GM12891 (cell line): ENCODE measurements at regions not wholly inside any gene's neighbourhood (a gene's known extent, or its start where the extent isn't known, plus 50 kb on each side); places are given as distances from the start of the nearest gene placed in this dataset.
"Not testable (repeated sequence)": the region's sequence is repeated elsewhere in the genome, so short reads cannot be mapped to it uniquely, and the experiment has no call there.

ENCODE experiments used
- DNase-seq: peaks from one replicate; pipeline ENCODE4 v3.0.0; 2011; ENCODE audit warnings: low spot score; ENCODE audit not compliant: insufficient read length
- FAIRE-seq: peaks from 2 replicates; lab custom pipeline; 2011; peaks lifted over from hg19 to GRCh38; lab: Jason Lieb, UNC
- PAX5 ChIP-seq: IDR thresholded peaks from 2 replicates; pipeline ENCODE4 v1.6.1; 2011; ENCODE audit warnings: low read length, moderate library complexity, mild to moderate bottlenecking; ENCODE audit not compliant: insufficient read depth, severe bottlenecking
- POLR2A ChIP-seq: IDR thresholded peaks from 2 replicates; pipeline ENCODE4 v1.6.1; 2011; ENCODE audit warnings: low read depth, low read length, control low read depth
- POLR2AphosphoS5 ChIP-seq: IDR thresholded peaks from 2 replicates; pipeline ENCODE4 v1.6.1; 2011; ENCODE audit warnings: low read depth, low read length, control low read depth
- POU2F2 ChIP-seq: IDR thresholded peaks from 2 replicates; pipeline ENCODE4 v1.6.1; 2011; ENCODE audit warnings: low read depth, mild to moderate bottlenecking, control low read depth, low read length, moderate library complexity
- SPI1 ChIP-seq: IDR thresholded peaks from 2 replicates; pipeline ENCODE4 v1.6.1; 2011; ENCODE audit warnings: low read depth, low read length, control low read depth
- TAF1 ChIP-seq: IDR thresholded peaks from 2 replicates; pipeline ENCODE4 v1.6.1; 2011; ENCODE audit warnings: low read depth, low read length, control low read depth

DNA sequence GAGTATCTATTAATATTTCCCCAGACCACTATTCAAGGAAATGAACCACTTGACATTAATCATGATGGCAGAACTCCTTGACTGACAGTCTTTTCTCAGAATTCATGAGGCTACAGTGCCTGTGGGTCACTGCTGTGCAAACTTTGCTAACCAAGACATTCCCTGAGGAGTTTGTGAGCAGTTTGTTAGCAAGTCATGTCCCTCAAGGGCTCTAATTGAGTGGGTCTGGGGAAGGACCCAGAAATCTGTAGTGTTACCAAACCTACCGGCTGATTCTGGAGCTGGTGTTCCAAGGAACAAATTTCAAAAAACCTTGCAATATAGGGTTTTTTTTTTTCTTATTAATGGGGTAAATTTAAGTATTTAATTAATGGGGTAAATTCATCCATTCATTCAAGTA lies 103.2 kb upstream of the VANGL1 start:
- no peak for FAIRE-seq
- no peak for DNase-seq
- TF ChIP-seq POU2F2, result no peak
- no peak for TF ChIP-seq POLR2AphosphoS5
- TF ChIP-seq SPI1, result no peak
- no peak for TF ChIP-seq TAF1
- TF ChIP-seq PAX5, result no peak
- TF ChIP-seq POLR2A, result no peak

DNA sequence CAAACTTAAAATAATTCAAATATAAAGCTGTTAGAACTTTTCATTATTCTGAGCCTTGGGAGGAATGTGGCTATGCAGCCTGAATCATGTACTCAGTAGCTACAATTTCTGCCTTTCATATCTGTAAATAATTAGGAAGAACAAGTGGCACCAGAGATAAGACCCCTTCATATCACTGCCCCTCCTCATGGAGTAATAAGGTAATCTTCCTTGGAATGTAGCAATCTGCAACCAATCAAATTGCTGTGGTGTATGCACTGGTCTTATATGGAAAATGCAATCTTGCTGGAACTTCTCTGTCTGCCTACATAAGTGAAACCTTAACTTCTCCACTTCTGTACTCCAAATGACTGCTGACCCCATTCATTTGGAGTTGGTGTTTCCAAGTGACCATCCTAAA lies 104.4 kb upstream of the VANGL1 start:
- DNase-seq (no peak), FAIRE-seq (no peak)

DNA sequence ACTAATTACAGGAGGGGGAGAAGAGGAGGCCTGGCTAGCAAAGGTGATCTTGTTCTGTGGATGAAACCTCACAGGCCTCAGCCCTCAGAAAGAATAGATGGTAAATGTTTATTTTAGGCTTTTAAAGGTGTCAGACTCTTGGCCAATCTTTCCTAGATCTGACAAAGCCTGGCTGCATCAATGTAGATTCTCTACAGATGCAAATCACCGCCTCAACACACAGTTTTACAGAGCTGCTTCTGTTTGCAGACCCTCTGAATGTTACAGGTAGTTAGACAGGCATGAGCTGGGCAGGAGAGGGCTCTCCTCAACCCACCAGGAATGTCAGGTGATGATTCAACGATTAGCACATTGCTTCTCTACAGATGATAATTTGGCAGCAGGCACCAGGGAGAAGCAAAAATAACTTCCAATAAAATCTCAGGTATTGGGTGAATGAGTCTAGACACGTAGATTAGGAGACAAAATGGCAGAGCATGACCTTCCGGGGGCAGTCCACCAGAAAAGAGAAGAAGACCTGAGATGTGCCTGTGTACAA lies 105.4 kb upstream of the VANGL1 start:
- FAIRE-seq, result no peak
- TF ChIP-seq POU2F2, result no peak
- TF ChIP-seq POLR2AphosphoS5, result no peak
- TF ChIP-seq TAF1, result no peak
- TF ChIP-seq POLR2A, result no peak
- no peak for TF ChIP-seq SPI1
- TF ChIP-seq PAX5, result no peak
- no peak for DNase-seq

More for the DNA sequence above, 104.4 kb upstream of the VANGL1 start:
- no peak for TF ChIP-seq TAF1
- TF ChIP-seq SPI1, result no peak
- TF ChIP-seq POLR2AphosphoS5, result no peak
- TF ChIP-seq POU2F2, result no peak
- TF ChIP-seq POLR2A, result no peak
- no peak for TF ChIP-seq PAX5

DNA sequence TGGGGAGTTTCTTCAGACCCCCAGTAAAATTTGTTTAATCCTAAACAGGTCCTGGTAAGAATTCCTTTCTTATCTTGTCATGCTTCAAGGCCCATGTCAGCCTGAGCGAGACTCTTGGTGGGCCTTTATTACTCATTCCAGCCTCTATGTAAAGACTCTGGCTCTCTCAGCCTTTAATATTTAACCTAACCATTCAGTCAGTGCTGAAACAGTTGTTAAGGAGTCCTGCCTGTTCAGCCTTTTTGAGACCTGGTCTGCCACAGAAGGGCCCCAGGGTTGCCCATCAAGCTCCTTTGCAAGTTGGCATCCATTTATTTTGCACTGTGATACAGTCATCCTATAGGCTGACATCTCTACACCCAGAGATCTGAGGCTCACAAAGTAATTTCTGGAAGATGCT lies 107.7 kb upstream of the VANGL1 start:
- no peak for FAIRE-seq
- DNase-seq, result no peak
- TF ChIP-seq POLR2A (no peak), PAX5 (no peak), SPI1 (no peak), POLR2AphosphoS5 (no peak), POU2F2 (no peak), TAF1 (no peak)

DNA sequence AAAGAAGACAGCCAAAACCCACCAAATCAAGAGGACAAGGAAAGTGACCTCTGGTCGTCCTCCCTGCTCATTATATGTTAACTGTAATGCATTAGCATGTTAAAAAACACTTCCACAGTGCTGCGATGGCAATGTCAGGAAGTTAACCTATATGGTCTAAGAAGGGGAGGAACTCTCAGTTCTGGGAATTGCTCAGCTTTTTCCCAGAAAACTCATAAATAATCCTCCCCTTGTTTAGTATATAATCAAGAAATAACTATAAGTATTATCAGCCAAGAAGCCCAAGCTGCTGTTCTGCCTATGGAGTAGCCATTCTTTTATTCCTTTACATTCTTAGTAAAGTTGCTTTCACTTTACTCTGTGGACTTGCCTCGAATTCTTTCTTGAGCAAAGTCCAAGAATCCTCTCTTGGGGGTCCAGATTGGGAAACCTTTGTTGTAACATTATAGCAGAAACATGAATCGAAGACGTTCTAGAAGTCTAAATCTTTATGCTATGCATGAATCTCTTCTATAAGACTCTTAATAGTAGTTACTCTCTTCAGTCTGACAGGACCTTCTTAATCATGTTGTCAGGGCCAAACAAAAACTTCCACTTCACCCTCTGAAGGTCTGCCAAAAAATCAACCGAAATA lies 110.0 kb upstream of the VANGL1 start:
- FAIRE-seq (no peak), DNase-seq (no peak)
- no peak for TF ChIP-seq SPI1
- TF ChIP-seq TAF1, result no peak
- no peak for TF ChIP-seq POLR2AphosphoS5
- TF ChIP-seq PAX5, result no peak
- TF ChIP-seq POLR2A, result no peak
- TF ChIP-seq POU2F2, result no peak

DNA sequence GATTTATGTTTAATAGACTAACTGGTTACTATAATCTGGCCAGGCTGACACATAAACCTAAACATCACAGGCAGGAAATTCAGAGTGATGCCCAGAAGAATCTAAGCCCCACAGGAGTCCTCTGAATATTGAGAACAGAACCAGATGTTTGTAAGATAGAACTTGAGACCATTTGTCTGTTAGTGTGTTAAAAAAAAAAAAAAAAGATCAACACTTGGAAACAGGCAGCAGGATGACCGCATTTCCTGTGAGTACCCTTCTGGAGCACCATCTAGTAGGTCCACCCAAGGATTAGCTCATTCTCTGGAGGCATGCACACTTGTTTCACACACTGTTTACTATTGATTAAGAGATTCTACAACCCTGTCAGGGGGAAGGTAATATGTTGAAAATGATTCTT lies 111.4 kb upstream of the VANGL1 start:
- FAIRE-seq, result no peak
- no peak for TF ChIP-seq POLR2A
- TF ChIP-seq POLR2AphosphoS5, result no peak
- TF ChIP-seq PAX5, result no peak
- TF ChIP-seq POU2F2, result no peak
- no peak for TF ChIP-seq TAF1
- no peak for TF ChIP-seq SPI1
- no peak for DNase-seq

DNA sequence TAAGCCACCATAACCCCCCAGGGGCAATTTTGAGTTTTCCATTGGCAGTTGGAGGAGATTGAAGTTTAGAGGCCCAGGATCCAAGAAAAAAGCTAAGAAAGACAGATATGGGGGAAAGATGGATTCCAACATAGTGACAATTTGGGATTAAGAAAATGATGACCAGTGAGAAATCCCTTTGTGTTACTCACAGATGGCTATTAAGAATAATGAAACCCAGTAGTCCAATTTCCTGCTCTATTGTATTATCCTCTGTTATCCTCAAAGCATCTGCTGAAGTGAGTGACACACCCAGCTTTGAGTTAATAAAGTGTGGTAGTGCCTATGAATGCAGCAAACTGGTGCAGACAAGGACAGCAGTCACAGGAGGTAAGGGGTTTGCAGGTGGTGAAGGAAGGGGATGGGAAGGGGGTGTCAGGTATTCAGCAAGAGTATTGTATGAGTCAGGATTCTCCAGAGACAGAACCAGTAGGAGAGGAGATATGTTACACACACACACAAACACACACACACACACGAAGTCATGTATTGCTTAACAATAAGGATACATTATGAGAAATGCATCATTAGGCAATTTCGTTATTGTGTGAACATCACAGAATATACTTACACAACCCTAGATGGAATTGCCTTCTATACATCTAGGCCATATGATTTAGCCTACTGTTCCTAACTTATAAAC lies 112.4 kb upstream of the VANGL1 start:
- TF ChIP-seq TAF1, result no peak
- no peak for TF ChIP-seq POLR2A
- TF ChIP-seq SPI1, result no peak
- TF ChIP-seq POLR2AphosphoS5, result no peak
- TF ChIP-seq PAX5, result no peak
- TF ChIP-seq POU2F2, result no peak
- DNase-seq, result no peak
- no peak for FAIRE-seq

DNA sequence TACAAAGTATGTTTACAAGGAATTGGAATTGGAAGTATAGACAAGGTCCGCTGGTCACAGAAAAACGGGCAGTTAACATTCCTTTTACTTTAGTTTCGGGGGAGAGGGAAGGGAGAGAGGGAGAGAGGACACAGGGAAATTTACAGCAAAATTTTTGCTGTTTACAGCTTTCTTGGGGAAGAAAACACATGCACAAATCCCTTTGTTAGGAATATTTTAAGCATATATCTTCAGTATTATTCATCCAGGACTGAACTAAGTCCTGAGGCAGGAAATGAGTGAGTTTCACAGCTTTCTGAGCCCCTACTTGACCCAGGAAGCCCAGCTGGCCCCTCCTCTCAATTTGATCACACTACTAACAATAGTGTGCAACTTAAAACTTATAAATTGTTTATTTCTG lies 113.4 kb upstream of the VANGL1 start:
- not testable (repeated sequence) for FAIRE-seq, DNase-seq

DNA sequence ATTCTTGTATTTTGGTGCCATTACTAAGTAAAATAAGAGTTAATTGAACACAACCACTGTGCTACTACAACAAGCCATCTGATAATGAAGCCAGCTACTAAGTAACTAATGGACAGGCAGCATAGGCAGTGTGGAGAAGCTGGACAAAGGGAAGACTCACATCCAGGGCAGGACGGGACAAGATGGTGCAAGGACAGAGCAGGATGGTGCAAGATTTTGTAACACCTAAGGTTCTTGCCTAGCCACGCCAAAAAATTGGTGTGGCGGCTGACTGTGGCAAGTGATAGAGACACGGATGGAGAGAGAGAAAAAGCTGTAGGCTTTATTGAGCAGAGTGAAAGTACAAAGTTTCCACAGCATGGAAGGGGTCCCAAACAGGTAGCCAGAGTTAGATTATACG lies 114.0 kb upstream of the VANGL1 start:
- FAIRE-seq (no peak), DNase-seq (no peak)
- TF ChIP-seq POLR2AphosphoS5 (no peak), POLR2A (no peak), TAF1 (no peak), PAX5 (no peak), POU2F2 (no peak), SPI1 (no peak)

DNA sequence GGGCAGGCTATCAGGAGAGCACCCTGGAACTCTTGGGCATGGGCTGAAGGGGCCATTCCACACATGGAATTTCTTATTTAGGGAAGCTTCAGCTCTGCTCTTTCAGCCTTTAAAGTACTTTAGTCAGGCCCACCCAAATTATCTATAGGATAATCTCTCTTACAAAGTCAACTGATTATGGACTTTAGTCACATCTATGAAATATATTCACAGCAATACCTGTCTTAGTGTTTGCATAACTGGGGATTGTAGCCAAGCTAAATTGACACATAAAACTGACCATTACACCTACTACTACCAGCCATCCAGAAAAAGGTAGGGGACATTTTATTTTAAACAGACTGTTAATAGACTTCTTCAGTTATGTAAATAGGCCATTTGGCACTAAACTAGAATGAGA lies 114.9 kb upstream of the VANGL1 start:
- TF ChIP-seq TAF1, result no peak
- TF ChIP-seq POLR2A, result no peak
- no peak for TF ChIP-seq SPI1
- no peak for TF ChIP-seq PAX5
- no peak for TF ChIP-seq POU2F2
- TF ChIP-seq POLR2AphosphoS5, result no peak
- DNase-seq, result no peak
- FAIRE-seq, result no peak
